WTC11 (cell line): ENCODE measurements at regions not wholly inside any gene's neighbourhood (a gene's known extent, or its start where the extent isn't known, plus 50 kb on each side); places are given as distances from the start of the nearest gene placed in this dataset.

Source experiments
- ATAC-seq: fragments of 200-7000 bp; cut with Tn5 transposase; 2 replicates; pipeline ENCODE4 v1.10.0; 2021; ENCODE audit warnings: mild to moderate bottlenecking, moderate library complexity
- CTCF ChIA-PET: fragments of 300-600 bp; sonication (Branson Sonifier 250); formaldehyde crosslinking; loops from one replicate; lab custom pipeline; 2021; ENCODE audit warnings: antibody characterized with exemption; lab: Charles Lee
- POLR2A ChIA-PET: fragments of 350-600 bp; sonication (Branson Sonifier 250); formaldehyde crosslinking; loops from one replicate; lab custom pipeline; 2021; ENCODE audit warnings: antibody characterized with exemption; lab: Charles Lee
- DNase-seq: peaks from one replicate; pipeline ENCODE4 v3.0.0; 2021; ENCODE audit warnings: low spot score
- H3K27ac Mint-ChIP-seq: 2 replicates; pipeline ENCODE4 v1.8.0; 2021; ENCODE audit warnings: mixed read lengths
- H3K27me3 Mint-ChIP-seq: 2 replicates; pipeline ENCODE4 v1.8.0; 2021; ENCODE audit warnings: low read depth, mild to moderate bottlenecking, moderate library complexity, mixed read lengths
- H3K36me3 Mint-ChIP-seq: 2 replicates; pipeline ENCODE4 v1.8.0; 2021; ENCODE audit warnings: mixed read lengths
- H3K4me1 Mint-ChIP-seq: 2 replicates; pipeline ENCODE4 v1.8.0; 2022; ENCODE audit warnings: mixed read lengths
- H3K4me3 Mint-ChIP-seq: 2 replicates; pipeline ENCODE4 v1.8.0; 2021; ENCODE audit warnings: mild to moderate bottlenecking, moderate library complexity, mixed read lengths
- H3K9me3 Mint-ChIP-seq: 2 replicates; pipeline ENCODE4 v1.8.0; 2021; ENCODE audit warnings: mixed read lengths
- ARID4B ChIP-seq: sonication (generic); formaldehyde crosslinking; IDR thresholded peaks from 2 replicates; pipeline ENCODE4 v1.8.0; 2023; ENCODE audit warnings: missing genetic modification reagents, mild to moderate bottlenecking, borderline replicate concordance
- ATF1 ChIP-seq: sonication (generic); formaldehyde crosslinking; IDR thresholded peaks from 2 replicates; pipeline ENCODE4 v1.8.1; 2023; ENCODE audit warnings: mild to moderate bottlenecking, moderate library complexity, missing genetic modification reagents
- EMX1 ChIP-seq: fragments of 250-450 bp; sonication (Bioruptor Pico); IDR thresholded peaks from 2 replicates; pipeline ENCODE4 v1.8.0; 2021; ENCODE audit warnings: mild to moderate bottlenecking
- NR2C2 ChIP-seq: sonication (generic); formaldehyde crosslinking; IDR thresholded peaks from 2 replicates; pipeline ENCODE4 v1.8.0; 2022; ENCODE audit warnings: mild to moderate bottlenecking, missing genetic modification reagents
- NR3C1 ChIP-seq: sonication (generic); formaldehyde crosslinking; conservative IDR thresholded peaks from 2 replicates; pipeline ENCODE4 v1.8.1; 2023; ENCODE audit warnings: low read depth, mild to moderate bottlenecking, missing genetic modification reagents
- RORB ChIP-seq: fragments of 250-450 bp; sonication (Bioruptor Pico); IDR thresholded peaks from 2 replicates; pipeline ENCODE4 v1.9.0; 2021; ENCODE audit warnings: mild to moderate bottlenecking
- SMAD3 ChIP-seq: sonication (generic); formaldehyde crosslinking; IDR thresholded peaks from 2 replicates; pipeline ENCODE4 v1.8.0; 2022; ENCODE audit warnings: missing genetic modification reagents, mild to moderate bottlenecking, borderline replicate concordance
- TEAD4 ChIP-seq: sonication (generic); formaldehyde crosslinking; IDR thresholded peaks from 2 replicates; pipeline ENCODE4 v1.8.0; 2022; ENCODE audit warnings: mild to moderate bottlenecking, missing genetic modification reagents
- ZNF121 ChIP-seq: sonication (generic); formaldehyde crosslinking; IDR thresholded peaks from 2 replicates; pipeline ENCODE4 v1.8.0; 2023; ENCODE audit warnings: missing genetic modification reagents
- ZNF263 ChIP-seq: sonication (generic); formaldehyde crosslinking; IDR thresholded peaks from 2 replicates; pipeline ENCODE4 v1.8.1; 2022; ENCODE audit warnings: low read depth, mild to moderate bottlenecking, moderate library complexity, missing genetic modification reagents
- ZNF532 ChIP-seq: fragments of 250-450 bp; sonication (Bioruptor Pico); IDR thresholded peaks from 2 replicates; pipeline ENCODE4 v1.9.0; 2021; ENCODE audit warnings: mild to moderate bottlenecking, borderline replicate concordance
- TF ChIP-seq, protein P1 (sequence below): sonication (generic); formaldehyde crosslinking; conservative IDR thresholded peaks from 2 replicates; pipeline ENCODE4 v1.8.1; 2022; ENCODE audit warnings: mild to moderate bottlenecking, missing genetic modification reagents
- TF ChIP-seq, protein P2 (sequence below): sonication (generic); formaldehyde crosslinking; IDR thresholded peaks from 2 replicates; pipeline ENCODE4 v1.8.1; 2023; ENCODE audit warnings: mild to moderate bottlenecking, missing genetic modification reagents
- TF ChIP-seq, protein P3 (sequence below): sonication (generic); formaldehyde crosslinking; IDR thresholded peaks from 2 replicates; pipeline ENCODE4 v1.8.0; 2022; ENCODE audit warnings: mild to moderate bottlenecking, missing genetic modification reagents

DNA sequence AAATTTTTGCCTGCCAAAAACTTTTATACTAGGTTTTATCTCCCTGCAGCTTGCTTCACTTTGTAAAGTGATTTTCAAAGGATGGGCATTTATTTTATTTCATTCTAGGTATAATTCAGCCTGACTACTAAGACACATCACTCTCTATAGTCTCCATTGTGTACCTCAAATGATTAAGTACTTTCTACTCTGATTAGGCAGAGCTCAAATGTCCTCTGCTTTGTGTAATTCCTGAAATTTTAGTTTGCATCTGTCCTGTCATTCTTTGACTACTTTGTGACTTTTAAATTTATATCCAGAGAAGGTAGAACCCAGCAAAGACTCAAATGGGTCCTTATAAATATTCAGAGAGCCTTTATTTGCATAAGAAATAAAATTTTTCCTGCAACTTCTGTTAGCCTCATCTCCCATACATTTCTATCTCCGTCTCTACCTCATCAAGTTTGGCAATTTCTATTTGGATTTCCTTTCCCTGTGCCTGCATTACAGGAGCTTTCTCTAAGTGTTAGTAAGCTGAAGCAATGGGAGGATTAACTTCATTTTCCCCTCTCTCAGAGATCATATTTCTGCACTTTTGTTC, 1038.0 kb upstream of the ATXN8OS start (continued):
- TF ChIP-seq, protein P1, sequence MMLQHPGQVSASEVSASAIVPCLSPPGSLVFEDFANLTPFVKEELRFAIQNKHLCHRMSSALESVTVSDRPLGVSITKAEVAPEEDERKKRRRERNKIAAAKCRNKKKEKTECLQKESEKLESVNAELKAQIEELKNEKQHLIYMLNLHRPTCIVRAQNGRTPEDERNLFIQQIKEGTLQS (CRISPR knock-in tag): no peak
- TF ChIP-seq, protein P2, sequence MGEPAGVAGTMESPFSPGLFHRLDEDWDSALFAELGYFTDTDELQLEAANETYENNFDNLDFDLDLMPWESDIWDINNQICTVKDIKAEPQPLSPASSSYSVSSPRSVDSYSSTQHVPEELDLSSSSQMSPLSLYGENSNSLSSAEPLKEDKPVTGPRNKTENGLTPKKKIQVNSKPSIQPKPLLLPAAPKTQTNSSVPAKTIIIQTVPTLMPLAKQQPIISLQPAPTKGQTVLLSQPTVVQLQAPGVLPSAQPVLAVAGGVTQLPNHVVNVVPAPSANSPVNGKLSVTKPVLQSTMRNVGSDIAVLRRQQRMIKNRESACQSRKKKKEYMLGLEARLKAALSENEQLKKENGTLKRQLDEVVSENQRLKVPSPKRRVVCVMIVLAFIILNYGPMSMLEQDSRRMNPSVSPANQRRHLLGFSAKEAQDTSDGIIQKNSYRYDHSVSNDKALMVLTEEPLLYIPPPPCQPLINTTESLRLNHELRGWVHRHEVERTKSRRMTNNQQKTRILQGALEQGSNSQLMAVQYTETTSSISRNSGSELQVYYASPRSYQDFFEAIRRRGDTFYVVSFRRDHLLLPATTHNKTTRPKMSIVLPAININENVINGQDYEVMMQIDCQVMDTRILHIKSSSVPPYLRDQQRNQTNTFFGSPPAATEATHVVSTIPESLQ (CRISPR knock-in tag): no peak
- no peak for TF ChIP-seq ATF1 (CRISPR knock-in tag)

- Mint-ChIP-seq H3K36me3 (peaks cover 32% of the 10 kb centered on the region), H3K4me1 (peaks cover 24% of the 10 kb centered on the region), H3K27me3 (peaks cover 15% of the 10 kb centered on the region), H3K4me3 (no peak overlapping the region), H3K9me3 (peaks cover 37% of the 10 kb centered on the region), H3K27ac (no peak overlapping the region)
- peak; percentile 55 for ATAC-seq
- ChIA-PET POLR2A (no interaction called here), CTCF (no interaction called here)
- no peak for DNase-seq
- TF ChIP-seq ARID4B (CRISPR knock-in tag): no peak
- no peak for TF ChIP-seq NR3C1 (CRISPR knock-in tag)
- TF ChIP-seq RORB (CRISPR knock-in tag): no peak
- TF ChIP-seq NR2C2: no peak
- TF ChIP-seq ZNF532 (CRISPR knock-in tag): no peak
- TF ChIP-seq ZNF121 (CRISPR knock-in tag): no peak
- TF ChIP-seq, protein P3, sequence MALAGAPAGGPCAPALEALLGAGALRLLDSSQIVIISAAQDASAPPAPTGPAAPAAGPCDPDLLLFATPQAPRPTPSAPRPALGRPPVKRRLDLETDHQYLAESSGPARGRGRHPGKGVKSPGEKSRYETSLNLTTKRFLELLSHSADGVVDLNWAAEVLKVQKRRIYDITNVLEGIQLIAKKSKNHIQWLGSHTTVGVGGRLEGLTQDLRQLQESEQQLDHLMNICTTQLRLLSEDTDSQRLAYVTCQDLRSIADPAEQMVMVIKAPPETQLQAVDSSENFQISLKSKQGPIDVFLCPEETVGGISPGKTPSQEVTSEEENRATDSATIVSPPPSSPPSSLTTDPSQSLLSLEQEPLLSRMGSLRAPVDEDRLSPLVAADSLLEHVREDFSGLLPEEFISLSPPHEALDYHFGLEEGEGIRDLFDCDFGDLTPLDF (CRISPR knock-in tag): no peak
- TF ChIP-seq ZNF263: no peak
- no peak for TF ChIP-seq EMX1 (CRISPR knock-in tag)
- no peak for TF ChIP-seq TEAD4
- TF ChIP-seq SMAD3 (CRISPR knock-in tag): no peak
Observed at GRCh38 chr13:69050696-69051095, 1056.9 kb upstream of the ATXN8OS start.
